LHCN-M2 (cell line): ENCODE measurements at regions not wholly inside any gene's neighbourhood (a gene's known extent, or its start where the extent isn't known, plus 50 kb on each side); places are given as distances from the start of the nearest gene placed in this dataset.
"Not testable (repeated sequence)": the region's sequence is repeated elsewhere in the genome, so short reads cannot be mapped to it uniquely, and the experiment has no call there.

ENCODE experiments used
- DNase-seq: peaks from one replicate; pipeline ENCODE4 v3.0.0-alpha.2; 2012; ENCODE audit warnings: low read depth

DNA sequence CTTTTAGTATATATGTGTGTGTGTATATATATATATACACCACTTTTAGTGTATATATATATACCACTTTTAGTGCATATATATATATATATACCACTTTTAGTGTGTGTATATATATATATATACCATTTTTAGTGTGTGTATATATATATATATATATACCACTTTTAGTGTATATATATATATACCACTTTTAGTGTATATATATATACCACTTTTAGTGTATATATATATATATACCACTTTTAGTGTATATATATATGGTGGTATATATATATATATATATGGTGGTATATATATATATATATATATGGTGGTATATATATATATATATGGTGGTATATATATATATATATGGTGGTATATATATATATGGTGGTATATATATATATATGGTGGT is 79.5 kb upstream of the ANK3 start:
- DNase-seq: not testable (repeated sequence)

DNA sequence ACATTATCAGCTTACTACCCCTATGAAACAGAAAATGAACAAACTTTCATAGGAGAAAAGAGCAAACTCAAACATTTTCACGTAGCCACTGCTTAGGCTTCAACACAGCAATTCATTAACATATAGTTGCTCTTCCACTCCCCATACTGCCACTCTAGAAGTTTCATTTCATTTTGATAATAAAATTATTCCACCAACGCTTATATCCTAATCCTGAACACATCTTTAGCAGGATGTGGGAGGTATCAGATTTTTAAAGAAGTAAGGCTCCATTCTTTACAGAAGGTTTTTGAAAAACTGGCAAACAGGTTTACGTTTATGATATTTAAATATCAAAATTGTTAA is 77.5 kb upstream of the ANK3 start:
- no peak for DNase-seq

DNA sequence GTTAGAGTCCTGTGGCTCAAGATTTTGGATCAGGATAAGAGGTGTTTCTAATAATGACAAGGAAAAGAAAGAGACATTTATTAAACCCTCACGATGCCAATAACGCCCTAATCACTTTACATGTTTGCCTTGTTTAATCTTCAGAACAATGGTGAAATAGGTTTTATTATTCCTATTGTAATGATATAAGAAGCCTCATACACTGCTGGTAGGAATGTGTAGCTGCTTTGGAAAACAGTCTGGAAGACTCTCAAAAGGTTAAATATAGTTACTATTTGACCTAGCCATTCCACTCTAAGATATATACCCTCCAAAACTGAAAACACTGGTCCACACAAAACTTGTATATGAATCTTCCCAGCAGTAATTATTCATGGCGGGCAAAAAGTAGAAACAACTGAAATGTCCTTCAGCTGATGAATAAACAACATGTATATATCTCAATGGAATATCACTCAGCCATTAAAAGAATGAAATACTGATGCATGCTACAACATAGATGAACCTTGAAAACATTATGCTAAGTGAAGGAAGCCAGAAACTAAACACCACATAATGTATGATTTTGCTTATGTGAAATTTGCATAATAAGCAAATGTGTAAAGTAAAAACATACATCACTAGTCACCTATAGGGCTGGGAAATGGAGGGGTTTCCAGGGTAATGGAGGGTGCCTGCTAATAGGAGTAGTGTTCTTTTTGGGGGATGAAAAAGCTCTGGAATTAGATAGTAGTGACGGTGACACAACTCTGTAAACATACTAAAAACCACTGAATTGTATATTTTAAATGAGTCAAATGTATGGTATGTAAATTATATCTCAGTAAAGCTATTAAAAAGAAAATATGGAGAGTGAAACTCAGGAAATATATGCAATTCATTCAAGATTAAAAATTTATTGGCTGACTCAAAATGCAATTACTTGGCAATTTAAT is 76.9 kb upstream of the ANK3 start:
- no peak for DNase-seq

DNA sequence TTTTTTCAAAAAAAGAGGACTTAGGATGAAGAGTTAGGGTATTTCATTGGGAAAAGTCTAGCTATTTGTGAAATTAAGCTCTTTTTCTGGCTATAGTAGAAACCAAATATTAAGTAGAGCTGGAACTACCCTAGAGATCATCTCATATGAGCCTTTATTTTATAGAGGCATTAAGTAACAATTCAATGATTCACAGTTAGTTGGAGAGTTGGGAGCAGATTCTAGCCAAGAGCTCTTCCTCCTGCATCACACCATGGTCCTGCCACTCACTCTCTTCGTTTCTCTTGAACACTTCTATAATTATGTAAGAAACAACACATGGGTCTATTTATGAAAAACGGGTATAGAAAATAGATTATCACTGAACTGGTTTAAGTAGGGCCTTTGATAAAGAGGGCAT is 76.1 kb upstream of the ANK3 start:
- DNase-seq: peak; percentile 37

DNA sequence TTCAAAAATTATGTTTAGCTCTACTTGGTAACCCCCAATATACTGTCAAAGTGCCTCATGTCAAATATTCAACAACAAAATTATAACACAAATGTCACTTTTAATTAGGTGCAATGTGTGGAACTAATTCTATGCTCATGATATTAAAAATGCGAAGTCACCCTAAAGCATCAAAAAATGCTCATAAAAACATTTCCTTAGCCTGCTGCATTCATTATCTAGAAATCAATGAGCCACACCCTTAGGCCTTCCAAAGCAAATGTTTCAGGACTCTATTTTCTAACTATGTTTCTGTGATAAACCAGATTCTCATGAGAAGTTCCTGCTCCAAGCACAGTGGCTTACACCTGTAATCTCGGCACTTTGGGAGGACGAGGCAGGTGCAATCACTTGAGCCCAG is 75.0 kb upstream of the ANK3 start:
- no peak for DNase-seq

DNA sequence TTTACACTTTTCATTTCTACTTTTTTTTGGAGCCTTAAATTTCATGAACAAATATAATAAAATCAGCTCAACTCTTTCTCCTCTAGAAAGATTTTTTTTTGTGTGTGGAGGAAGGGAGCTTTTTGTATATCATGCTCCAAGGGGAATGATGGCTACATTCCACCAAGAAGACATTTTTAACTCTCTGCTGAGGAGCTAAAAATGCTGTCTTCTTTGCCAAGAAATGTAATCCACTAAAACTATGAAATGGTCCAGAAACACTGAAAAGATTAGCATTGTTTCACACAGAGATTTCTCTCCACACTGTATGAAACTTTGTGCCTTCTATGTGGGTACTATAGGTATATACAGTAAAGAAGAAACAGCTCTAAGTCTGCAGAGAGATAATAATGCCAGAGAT is 74.1 kb upstream of the ANK3 start:
- DNase-seq: no peak

DNA sequence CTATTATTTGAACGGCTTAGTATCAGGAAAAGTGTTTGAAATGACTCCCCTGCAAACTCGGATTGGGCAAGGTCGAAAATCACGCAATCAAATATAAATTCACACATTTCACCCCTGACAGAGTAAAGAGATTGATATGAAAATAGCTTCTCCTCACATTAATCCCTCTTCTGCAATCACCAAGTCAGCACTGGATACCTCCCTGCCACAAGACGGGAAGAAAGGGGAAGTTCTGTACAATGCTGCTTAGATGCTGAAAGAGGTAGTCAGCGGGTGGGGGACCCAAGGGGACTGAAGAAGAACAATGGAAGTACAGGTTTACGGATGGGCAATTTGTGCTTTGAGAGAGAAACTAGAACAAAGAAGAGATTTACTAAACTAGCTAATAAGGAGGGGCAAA is 72.0 kb upstream of the ANK3 start:
- DNase-seq: no peak

DNA sequence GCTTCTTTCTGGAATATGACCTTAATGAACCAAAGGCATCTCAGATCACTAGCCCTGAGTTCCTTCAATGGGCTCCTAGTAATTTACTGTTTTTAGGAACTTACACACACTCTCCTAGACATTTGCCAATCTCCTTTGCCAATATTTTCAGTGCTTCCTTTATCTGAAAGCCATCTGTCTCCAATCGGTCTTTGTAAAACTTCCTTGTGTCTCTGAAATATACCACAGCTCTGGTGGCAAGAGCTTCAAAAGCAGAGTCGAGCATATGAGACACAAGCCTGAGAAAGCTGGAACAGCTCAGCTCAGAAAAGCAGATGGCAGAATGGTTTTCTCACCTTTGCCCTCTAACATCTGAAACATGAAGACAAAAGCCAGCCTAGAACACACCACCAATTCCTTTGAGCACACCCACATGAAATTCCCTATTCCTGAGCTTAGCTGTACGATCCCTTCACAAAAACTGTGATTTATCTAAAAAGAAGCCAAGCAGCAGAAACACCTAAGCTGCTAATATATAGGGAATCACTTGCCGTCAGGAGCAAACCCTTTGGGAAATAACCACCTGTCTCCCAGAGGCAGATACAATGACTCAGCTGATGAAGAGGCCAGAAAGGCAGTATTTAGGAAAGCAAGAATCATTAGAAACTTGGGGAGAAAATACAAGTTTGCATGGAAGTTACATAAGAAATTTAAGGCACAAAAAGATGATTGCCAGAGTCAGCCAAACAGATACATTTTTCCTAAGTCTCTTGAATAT is 70.2 kb upstream of the ANK3 start:
- DNase-seq: no peak

DNA sequence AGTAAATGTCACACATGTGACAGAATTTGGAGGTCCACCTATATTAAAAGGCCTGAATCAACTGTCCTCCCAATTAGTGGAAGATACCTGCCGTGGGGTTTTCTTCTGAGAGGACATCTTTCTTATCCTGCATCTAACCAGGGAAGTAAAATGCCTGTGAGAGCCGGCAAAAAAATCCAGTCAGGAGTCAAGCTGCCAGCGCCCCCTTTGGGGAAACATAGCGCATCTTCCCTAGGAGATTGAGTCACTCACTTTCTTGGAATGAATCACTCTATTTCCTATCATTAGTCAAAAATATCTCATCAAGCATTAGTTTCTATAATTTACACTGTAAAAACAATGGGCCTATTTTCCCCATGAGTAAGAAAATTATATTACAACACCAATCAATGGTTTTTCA is 66.4 kb upstream of the ANK3 start:
- no peak for DNase-seq

GRCh38 chr10:60454336-60454735 is 64.7 kb upstream of the ANK3 start:
- no peak for DNase-seq

DNA sequence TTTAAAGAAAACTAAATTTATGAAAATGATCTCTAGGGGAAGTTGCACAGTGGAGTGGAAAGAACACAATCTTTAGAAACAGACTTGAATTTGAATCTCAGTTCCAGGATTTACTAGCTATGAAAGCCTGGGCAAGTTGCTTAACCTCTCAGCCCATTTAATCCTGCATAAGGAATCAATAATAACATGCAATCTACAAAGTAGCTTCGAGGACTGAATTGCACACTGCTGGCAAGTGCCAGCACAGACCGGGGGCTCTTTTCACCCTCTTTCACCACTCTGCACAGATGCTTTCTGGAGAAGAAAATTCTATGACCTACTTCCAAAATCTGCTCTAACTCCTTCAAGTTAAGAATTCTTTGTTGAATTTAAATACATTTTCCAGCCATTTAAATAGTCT is 63.4 kb upstream of the ANK3 start:
- no peak for DNase-seq

DNA sequence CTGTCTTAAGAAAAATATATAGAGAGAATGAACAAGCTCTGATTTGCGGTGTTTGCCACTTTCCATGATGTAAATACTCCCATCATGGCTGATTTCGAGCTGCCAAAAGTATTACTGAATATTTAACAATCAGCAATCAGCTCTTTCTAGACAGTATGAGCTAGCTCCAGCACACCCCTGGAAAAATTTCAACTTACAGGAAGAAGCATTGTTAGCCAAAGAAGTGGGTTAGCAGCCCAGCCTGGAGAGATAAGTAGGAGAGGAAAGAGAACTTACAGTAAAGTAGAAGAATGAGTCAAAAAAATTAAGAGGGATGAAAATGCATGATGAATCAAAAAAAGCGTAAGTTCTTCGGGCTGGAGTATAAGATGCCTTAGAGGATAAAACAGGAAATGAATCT is 60.6 kb upstream of the ANK3 start:
- no peak for DNase-seq

GRCh38 chr10:60448246-60448645 is 58.6 kb upstream of the ANK3 start:
- DNase-seq: no peak

DNA sequence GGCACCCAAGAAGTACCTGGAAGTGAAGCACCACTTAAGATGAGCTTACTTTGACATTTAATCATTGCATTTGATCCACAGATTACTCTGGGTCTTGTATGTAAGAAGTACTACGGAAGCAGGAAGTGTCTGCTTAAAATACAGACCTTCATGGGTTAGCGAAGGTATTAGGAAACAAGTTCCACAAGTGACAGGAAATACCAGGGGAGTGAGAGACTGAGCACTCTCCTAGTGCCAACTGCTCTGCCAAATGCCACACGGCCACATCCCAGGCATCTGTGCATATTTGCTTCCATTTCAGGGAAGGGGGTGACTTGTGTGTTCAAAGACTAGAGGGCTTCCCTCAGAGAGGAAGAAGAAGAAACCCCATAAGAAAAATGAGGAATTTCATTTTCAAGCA is 57.2 kb upstream of the ANK3 start:
- peak; percentile 50 for DNase-seq

DNA sequence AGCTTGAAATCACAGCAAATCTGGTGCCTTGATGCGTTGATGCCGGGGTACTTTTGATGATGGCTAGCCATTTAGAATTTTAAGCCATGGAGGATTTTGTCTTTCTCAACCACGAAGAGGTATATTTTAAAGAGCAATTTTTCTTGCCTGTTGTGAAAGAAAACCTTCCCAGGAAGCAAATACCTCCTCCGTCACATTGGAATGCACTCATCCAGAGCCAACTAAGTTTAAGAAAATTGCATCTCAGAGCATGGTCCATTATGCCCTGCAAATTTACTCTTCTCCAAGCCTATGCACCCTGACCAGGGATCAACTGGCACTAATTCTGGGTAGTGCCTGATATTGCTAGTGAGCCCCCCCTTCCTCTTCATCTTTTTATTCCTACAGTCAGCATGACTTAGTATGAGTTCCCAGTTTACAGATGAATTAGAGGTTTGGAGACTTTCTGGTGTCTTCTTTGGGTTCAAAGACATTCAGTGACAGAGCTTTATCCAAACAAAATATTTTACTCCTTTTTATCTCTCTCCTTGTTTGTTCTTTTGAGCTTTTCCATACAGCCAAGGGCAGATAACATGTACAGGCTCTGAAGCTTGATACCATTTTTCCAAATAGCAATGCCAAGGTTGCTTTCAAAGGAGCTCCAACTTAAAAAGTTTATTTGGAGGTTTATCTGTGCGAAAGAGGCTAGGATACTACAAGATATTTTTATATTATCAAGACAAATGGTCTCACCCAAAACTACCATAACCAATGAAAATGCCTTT is 56.6 kb upstream of the ANK3 start:
- DNase-seq: no peak

DNA sequence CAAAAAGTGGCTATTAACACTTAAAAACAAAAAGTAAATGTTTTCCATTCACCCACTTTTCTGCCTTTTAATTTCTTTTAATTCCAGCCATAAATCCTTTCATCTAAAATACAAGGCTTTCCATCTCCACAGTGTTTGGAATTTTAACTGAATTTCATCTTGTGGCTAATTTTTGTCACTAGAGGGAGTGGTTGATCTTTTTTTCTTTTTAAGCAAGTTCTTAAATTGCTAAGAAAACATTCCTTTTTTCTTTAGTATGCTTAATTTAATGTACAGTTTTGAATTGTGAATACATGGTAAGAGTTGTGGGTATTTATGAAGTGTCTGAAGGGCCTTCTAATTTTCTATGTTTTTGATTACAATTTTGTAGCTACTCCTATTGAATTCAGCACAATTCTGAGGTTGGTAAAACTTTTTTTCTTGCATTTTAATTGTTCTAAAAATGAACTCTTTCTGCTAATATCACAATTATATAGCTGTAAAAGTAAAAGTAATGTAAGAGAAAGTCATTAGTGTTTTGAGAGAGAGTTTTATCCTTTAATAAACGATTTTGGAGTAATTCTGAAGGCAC is 54.9 kb upstream of the ANK3 start:
- peak; percentile 46 for DNase-seq

DNA sequence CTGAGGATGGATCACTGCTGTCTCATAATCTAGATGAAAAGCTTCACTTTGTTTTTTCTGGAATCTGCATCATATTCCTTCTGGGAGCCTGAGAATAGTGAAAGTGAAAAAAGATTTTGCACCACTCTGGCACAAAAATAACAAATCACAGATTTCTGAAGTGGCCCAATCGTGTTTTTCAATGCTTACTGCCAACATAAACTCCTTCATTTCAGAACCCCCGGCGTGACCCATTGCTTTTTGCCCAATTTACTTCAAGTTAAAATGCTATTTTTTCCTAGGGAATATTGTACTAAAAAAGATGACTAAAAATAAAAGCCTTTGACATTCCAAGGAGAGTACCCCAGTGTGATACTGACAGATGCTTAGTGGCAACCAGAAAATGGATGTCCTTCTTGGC is 53.7 kb upstream of the ANK3 start:
- DNase-seq: no peak

DNA sequence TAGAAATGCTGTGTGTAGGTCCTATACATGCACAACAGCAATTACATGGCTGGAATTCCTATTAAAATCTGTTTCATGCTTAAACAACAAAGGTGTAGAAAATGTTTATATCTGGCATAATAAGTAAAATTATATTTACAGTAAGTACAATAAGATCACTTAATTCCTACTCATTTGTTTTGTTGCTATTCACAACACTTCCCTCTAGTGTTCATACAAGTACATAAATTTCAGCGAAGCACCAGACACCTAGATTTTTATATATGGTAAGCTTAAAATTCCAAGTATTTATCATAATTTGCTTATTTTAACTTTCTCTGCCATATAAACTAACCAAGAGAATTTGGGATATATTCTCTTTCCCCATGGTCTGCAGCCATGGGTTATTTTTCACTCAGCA is 51.8 kb upstream of the ANK3 start:
- no peak for DNase-seq

DNA sequence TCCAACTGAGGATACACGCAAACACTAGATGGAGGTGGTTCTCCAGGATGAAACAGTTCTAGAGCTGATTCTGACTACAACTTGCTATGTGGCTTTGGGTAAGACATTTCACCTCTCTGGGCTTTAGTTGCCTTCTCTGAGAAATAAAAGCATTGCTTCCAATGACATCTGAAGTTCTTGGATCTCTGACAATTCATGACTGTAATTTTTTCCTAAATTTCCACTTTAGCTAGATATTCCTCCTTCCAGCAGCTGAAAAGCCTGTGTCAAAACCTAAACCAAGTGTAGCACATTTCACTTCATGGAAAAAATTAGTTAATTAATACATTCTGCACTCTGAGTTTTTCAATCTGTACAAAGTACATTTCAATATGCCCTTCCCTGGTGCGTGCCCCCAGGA is 50.0 kb upstream of the ANK3 start:
- no peak for DNase-seq
